PC-3 (cell line): ENCODE measurements at regions not wholly inside any gene's neighbourhood (a gene's known extent, or its start where the extent isn't known, plus 50 kb on each side); places are given as distances from the start of the nearest gene placed in this dataset.

Experiments
- CTCF ChIP-seq: fragments of 300-600 bp; sonication (generic); conservative IDR thresholded peaks from 2 replicates; pipeline ENCODE4 v1.5.1; 2017; ENCODE audit warnings: antibody characterized with exemption, low read depth, mild to moderate bottlenecking, low read length
- EZH2 ChIP-seq: fragments of 300-600 bp; sonication (generic); IDR thresholded peaks from one replicate; pipeline ENCODE4 v1.6.1; 2017; ENCODE audit warnings: antibody characterized with exemption, mild to moderate bottlenecking, low read length; ENCODE audit not compliant: unreplicated experiment
- EZH2phosphoT487 ChIP-seq: fragments of 300-600 bp; sonication (generic); IDR thresholded peaks from 2 replicates; pipeline ENCODE4 v1.6.1; 2018; ENCODE audit warnings: mild to moderate bottlenecking, antibody characterized with exemption, low read length, borderline replicate concordance

GRCh38 chr2:159849160-159849813, 51.3 kb upstream of the CD302 start:
- TF ChIP-seq CTCF (no peak), EZH2phosphoT487 (no peak), EZH2 (no peak)
